ENCODE measurements at regions not wholly inside any gene's neighbourhood (a gene's known extent, or its start where the extent isn't known, plus 50 kb on each side); places are given as distances from the start of the nearest gene placed in this dataset.

- TF ChIP-seq PRDM6 (tag by site-specific recombination; IDR thresholded peaks at IDR 0.05) (no peak), MYNN (tag by site-specific recombination; IDR thresholded peaks at IDR 0.05; ENCODE audit: borderline replicate concordance) (no peak), ZNF670 (tag by site-specific recombination; IDR thresholded peaks at IDR 0.05; ENCODE audit: low read depth) (no peak), ZNF221 (tag by site-specific recombination; IDR thresholded peaks at IDR 0.05; ENCODE audit: borderline replicate concordance) (no peak), CTCF (tag by site-specific recombination; IDR thresholded peaks at IDR 0.05) (no peak), ZFP37 (tag by site-specific recombination; IDR thresholded peaks at IDR 0.05) (no peak), ZFP41 (tag by site-specific recombination; IDR thresholded peaks at IDR 0.05; ENCODE audit: borderline replicate concordance) (no peak), GLI2 (tag by site-specific recombination; IDR thresholded peaks at IDR 0.05; ENCODE audit: borderline replicate concordance, low read depth) (no peak), ZNF280D (tag by site-specific recombination; IDR thresholded peaks at IDR 0.05) (no peak), ZNF10 (tag by site-specific recombination; IDR thresholded peaks at IDR 0.05) (no peak)
Observed at GRCh38 chr3:64765947-64766346, 78.1 kb upstream of the ADAMTS9 start.

Measured in HEK293 (cell line).